ENCODE measurements at regions not wholly inside any gene's neighbourhood (a gene's known extent, or its start where the extent isn't known, plus 50 kb on each side); places are given as distances from the start of the nearest gene placed in this dataset.

DNA sequence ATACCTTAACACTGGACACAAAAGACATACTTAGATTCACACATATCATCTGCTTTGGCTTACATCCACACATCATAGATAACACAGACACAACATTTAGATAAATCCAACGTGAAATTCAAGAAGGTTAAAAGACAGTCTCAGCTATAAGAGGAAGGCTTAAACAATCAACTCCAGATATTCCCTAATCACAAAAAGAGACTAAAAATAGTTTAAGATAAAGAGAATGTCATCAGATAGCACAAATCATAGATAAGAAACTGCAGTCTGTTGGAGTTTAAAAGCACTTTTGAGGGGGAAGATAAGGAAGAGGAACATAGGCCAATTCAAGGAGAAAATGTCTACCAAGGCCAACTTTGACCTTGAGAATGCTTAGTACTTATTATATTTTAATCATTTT is 504.8 kb downstream of the JRKL start:
- no peak for DNase-seq (ENCODE audit: low read depth)

DNA sequence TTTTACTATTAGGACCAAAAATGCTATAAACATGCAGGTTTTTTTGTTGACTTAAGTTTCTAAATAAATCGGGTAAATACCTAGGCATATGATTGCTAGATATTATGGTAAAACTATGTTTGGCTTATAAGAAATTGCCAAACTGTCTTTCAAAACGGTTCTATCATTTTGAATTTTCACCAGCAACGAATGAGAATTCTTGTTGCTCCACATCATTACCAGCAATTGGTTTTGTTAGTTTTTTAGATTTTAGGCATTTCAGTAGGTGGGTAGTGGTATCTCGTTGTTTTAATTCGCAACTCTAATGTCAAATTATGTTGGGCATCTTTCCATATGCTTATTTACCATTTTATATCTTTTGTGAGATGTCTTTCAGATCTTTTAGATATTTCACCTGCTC is 510.2 kb downstream of the JRKL start:
- no peak for DNase-seq (ENCODE audit: low read depth)

DNA sequence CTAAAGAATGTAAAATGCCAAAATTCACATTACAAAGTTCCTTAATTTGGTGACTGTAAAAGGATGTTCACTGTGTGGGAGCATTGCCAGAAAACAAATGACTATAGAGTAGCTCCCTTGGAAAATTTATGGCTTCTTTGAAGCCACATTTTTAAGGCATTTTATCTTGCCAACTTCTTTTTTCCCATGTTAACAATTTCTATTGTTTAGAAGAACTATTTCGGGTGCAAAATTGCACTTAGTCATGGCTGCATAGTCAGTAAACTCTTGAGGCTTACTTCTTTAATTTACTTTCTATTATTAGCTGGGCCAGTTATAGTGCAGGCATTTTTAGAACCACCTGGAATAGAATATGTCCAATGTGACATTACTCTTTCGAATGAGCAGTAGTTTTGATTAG is 515.3 kb downstream of the JRKL start:
- no peak for DNase-seq (ENCODE audit: low read depth)

DNA sequence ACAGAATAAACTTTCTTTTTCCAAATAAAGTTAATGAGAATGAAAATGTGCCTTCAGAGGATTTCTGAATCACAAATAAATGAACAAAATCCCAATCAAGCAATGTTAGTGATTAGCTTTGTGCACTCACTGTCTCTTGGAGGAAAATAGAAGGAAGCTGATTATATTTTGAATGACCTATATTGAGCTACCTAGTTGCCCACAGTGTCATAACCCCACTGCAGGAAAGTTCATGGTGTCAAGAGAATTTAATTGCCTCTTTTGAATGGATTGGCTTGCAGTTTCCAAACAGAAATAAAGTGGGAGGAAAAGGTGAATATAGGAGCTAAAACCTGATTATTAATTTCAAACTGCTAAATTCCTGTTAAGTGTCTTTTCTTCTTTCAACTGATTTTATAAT is 515.9 kb downstream of the JRKL start:
- no peak for DNase-seq (ENCODE audit: low read depth)

DNA sequence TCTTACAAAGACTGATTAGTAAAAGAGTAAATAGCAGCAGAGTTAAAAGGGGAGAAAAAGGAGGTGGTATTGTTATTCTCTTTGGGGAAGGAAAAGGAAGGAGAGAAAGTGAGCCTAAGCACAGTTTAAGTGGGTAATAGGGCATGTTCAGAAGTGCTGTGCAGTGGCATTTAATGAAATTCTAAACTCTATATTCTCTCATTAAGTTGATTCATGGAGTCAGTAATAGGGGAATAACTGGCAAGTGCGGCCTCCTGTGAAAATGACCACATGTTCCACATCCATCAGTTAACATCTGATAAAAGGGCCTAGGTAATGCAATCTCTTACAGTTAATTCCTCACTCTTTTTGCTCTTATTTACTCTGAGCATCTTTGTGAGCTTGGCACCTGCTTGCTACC is 516.7 kb downstream of the JRKL start:
- DNase-seq (ENCODE audit: low read depth), result no peak

DNA sequence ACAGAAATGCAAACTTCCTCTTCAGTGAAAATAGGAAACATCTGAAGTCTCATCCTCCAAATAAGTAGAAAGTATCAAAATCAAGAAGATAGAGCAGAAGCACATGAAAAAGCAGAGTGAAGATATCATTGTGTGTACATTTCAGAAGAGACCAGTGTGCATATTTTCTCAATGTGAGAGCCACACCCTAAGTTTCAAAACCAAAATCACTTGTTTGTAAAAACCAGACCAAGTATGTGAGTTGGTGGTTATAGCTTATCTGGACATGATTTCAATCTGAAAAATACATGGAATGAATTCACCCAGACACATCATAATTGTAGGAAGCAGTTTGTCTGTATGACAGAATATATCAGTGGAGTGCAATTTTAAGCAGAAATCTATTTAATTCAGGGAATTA is 536.0 kb downstream of the JRKL start:
- no peak for DNase-seq (ENCODE audit: low read depth)

DNA sequence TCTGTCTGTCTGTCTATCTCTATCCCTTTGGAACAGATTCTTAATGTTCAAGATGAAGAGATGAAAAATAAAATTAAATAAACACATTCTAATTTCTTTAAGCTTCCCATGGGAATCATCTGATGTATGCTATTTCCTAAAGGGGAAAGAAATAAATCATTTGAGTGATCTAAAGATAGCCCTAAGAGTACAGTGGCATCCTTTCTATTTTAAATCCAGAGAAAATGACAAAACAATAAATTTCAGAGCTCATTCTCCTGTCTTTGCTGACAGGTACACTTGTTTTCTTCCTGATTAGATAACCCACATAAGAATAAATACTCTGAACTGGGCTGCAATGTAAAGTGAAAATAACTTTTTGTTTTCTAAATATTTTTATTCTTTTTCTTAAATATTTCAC is 550.4 kb downstream of the JRKL start:
- DNase-seq (ENCODE audit: low read depth), result no peak

DNA sequence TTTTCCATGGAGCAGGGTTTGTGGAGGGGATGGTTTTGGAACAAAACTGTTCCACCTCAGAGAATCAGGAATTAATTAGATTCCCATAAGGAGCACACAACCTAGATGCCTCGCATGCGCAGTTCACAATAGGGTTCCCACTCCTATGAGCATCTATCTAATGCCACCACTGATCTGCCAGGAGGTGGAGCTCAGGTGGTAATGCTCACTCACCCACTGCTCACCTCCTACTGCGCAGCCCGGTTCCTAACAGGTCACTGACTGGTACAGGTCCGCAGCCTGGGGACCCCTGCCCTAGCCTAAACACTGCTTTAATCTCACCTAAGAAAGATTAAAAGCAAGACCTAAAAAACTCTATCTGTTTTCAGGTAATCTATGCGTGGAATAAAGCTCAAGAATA is 553.0 kb downstream of the JRKL start:
- DNase-seq (ENCODE audit: low read depth), result no peak

DNA sequence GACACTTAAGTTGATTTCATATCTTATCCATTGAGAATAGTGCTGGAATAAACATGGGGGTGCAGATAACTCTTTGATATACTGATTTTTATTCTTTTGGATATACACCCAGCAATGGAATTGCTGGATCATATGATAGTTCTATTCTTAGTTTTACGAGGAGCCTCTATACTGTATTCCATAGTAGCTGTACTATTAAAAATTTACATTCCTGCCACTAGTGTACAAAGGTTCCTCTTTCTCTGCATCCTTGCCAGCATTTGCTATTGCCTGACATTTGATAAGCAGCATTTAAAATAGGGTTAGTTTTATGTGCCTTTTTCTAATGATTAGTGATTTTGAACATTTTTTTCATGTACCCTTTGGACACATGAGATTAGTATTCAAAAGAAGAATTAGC is 554.2 kb downstream of the JRKL start:
- no peak for DNase-seq (ENCODE audit: low read depth)

DNA sequence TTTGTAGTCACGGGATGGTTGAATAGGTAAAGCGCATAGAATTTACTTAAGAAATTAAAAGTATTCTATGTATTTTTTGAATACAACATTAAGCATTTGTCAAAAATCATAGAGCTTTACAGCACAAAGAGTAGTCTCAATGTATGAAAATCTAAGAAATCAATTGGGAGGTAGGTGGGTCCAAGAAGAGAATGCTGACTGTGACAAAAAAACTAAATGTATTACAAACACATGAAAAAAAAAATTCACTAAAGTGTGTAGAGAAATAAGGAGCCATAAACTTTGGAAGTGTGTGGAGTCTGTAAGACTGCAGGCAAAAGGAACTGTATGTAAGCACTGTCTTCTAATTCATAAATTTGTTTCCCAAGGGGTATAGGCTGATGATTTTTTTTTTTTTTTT is 558.3 kb downstream of the JRKL start:
- DNase-seq (ENCODE audit: low read depth), result no peak

DNA sequence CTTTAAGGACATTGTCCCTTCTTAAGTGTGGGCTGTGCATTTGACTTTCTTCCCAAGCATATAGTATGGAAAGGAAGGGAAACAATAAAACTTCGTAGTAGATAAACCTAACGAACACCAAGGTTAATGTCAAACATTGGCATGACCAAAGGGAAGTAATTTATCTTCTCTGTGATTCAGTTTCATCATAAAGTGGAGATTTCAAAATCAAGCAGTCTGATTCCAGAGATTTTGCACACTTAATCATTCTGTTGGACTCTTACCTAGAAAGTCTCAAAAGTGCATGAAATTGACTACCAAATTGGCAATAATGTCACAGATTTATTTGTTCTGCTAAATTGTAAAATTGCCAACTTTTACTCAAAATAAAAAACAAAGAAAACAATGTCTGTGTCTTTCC is 559.7 kb downstream of the JRKL start:
- DNase-seq (ENCODE audit: low read depth), result no peak

DNA sequence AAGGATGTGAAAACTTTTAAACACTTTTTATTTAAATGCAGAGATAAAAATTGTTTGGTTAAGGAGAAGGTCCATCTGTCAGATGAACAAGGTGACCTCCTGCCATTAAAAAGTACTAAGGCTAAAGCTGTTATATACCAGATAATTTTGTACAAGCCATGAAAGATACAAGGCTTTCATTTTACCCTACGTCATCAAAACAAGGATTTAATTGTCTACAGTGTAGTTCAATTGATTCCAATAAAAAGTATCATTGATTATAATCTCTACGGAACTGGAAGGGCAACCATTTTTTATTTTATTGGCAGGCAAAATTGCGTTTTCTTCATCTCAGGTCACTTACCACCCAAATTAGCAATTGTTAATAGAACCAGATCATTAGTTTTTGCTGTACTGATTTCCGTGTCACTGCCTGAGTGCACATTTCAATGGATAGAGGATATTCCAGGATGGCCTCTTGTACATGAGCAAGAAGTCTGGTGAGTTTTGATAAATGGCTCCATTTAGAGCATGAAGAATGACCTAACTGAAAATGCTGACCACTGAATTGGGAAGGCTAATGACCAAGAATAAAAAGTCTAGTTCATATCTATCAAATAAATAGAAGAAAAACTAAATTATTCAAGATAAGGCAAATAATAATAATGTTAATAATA is 564.9 kb downstream of the JRKL start:
- DNase-seq (ENCODE audit: low read depth), result no peak

DNA sequence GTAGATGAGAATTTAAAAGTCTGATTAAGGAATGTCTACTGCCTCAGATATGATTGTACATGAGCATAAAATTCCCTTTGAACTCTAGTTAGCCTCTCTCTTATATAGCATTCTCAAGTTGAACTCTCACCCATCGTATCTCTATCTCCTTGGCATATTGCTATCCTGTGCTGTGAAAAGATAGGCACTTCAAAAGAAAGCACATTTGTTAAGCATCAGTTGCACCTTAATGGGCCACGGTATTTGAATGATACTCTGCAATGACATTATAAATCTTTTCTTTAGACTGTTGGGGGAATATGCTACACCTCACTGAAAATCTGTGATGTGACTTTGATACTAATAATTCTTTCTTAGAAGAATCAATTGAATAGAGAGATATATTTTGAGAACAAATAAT is 570.7 kb downstream of the JRKL start:
- no peak for DNase-seq (ENCODE audit: low read depth)

DNA sequence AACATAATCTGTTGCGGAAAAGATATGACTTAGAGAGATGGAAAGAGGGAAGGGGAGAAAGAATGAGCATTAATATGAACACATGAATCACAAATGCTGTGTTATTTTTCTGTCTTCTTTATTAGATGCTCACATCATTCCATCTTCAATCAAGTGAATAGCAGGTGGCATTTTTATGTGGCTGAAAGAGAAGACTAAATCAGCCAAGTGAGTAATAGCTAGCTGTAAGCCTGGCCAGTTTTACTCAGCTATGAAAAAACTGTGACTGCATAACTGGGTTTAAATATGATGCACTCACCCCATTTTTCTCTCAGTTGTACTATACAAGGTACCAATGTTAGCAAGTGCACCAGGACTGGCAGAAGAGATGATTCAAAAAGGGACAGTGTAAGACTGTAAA is 571.1 kb downstream of the JRKL start:
- DNase-seq (ENCODE audit: low read depth), result no peak

DNA sequence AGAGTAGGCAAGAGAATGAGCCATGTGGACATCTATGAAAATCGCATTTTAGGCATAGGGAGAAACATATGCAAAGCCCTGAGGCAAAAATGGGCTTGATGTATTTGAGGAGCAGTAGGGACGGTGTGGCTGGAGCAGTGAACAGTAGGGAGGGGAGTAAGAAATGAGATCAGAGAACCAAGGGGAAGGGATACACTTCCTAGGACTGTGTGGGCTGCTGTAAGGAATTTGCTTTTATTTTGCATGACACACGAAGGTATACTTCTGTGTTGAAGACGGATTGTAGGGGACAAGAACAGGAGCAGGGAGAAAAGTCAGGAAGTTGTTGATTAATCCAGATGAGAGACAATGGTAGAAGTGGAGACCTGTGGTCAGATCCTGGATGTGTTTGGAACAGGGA is 572.1 kb downstream of the JRKL start:
- DNase-seq (ENCODE audit: low read depth), result no peak

DNA sequence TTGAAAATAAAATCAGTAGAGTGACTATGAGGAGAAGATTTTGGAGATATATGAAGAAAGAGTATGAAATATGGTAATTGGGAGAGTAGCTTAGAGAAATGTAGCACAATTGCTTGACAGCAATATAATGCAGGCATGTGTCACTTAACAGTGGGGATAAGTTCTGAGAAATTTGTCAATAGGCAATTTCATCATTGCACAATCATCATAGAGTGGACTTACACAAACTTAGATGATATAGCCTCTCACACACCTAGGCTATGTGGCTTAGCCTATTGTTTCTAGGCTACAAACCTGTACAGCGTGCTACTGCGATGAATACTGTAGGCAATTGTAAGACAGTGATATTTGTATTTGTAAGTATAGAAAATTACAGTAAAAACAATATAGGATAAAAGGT is 573.6 kb downstream of the JRKL start:
- no peak for DNase-seq (ENCODE audit: low read depth)

DNA sequence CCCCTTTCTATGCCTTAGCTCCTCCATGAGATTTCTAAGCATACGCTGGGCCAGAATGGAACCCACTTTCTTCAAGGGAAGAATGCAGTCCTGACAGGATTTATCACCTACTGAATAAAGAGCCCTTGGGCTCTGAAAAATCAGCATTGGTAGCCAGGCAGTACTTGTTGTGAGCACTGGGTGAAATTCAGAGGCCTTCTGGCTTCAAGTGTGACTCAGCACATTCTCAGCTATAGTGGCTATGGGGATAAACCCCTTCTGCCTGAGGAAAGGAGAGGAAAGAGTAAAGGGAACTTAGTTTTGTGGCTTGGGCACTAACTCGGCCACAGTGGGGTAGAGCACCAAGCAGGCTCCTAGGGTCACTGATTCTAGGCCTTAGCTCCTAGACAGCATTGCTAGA is 574.8 kb downstream of the JRKL start:
- no peak for DNase-seq (ENCODE audit: low read depth)

DNA sequence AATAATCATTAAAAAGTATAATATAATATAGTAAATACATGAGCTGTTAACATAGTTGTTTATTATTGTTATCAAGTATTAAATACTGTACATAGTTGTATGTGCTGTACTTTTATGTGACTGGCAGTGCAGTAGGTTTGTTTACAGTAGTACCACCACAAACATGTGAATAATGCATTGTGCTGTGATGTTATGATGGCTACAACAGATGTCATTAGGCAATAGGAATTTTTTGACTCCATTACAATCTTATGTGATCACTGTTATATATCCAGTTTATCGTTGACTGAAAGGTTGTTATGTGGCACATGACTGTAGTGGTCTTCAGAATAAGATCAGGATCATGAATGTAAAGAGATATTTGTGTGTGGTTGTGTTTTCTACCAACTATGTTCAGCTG is 577.8 kb downstream of the JRKL start:
- no peak for DNase-seq (ENCODE audit: low read depth)

DNA sequence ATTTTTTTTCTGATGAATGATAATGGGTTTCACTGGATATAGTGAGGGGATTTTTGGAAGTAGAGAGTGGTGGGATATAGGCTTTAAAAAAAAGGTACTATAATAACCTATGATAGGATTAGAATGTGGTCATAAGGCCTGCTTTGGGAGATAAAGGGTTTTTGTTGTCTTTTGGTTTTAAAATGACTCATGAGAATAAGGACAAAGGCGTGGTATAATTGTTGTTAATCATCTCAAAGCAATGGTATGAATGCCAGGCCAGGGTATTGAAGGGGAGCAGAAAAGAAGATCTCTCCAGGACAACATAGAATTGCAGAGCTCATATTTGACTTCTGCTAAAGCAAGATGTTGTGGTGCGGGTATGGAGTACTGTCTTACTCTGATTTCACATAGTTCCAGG is 579.4 kb downstream of the JRKL start:
- DNase-seq (ENCODE audit: low read depth), result no peak

DNA sequence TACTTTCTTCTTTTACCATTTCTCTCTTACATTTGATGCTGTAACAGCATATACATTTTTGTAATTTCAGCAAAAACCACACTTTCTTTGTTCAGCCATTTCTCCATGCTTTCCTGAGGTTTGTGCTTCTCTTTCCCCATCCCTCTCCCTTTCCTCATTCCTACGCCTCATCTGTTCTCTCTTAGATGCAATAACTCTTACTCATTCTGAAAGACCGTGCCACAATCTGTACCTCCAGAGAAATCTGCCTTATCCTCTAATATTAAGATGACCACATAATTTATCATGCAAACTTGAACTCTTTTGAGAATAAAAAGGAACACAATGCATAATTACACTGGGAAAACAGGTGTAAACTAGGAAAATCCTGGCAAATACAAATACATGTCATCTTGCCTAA is 588.9 kb downstream of the JRKL start:
- DNase-seq (ENCODE audit: low read depth), result no peak

DNA sequence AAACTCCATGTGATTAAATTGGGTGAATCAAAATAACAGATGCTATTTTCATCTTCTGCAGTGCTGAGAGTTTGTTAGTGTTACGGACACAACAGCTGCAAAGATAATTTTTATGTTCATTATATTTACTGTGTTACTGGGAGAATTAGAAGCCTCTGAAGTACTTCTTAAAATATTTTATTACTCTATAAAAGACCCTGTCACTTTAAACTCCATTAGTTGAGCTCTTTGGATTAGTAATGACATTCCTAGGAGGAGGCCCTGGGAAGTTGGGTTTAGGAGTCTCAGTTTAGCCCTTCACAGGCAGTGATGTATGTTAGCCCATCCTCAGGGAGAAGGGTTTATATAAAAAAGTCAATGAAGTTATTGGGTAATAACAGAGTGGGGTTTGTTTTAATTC is 596.7 kb downstream of the JRKL start:
- DNase-seq (ENCODE audit: low read depth), result no peak

DNA sequence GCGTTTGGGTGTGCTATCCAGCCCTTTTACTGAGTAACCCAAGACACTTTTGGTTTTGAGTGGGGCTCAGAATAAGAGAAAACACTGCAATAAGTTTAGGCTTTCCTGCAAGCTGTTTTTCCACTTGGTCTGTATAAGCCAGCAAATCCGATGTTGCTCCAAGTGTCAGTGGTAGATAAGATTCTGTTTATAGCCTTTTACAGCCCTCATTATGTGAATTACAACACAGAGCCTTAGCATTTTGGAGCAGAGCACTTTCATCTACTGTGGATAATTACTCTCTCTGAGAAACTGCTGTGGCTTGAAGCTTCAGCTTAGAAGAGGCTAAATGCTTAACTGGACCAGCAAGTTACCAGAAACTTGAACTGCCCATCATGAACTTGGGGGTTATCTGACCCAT is 601.1 kb downstream of the JRKL start:
- DNase-seq (ENCODE audit: low read depth), result no peak

DNA sequence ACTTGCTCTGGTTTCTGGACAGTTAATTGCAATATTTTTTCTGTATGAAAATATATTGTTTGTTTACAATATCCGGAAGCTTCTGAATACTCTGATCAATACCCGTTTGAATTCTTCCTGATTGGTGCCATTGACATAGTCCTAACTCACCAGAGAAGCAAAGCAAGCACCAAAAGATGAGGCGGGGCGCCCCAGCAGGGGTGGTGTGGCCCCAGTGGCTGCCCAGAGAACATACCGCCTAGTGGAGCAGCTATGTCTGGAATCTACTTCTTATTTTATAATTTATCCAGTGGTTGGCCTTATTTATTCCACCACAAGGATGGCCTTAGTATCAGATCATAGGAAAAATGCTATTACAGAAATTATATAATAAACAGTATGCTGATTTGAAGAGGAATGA is 610.7 kb downstream of the JRKL start:
- no peak for DNase-seq (ENCODE audit: low read depth)

DNA sequence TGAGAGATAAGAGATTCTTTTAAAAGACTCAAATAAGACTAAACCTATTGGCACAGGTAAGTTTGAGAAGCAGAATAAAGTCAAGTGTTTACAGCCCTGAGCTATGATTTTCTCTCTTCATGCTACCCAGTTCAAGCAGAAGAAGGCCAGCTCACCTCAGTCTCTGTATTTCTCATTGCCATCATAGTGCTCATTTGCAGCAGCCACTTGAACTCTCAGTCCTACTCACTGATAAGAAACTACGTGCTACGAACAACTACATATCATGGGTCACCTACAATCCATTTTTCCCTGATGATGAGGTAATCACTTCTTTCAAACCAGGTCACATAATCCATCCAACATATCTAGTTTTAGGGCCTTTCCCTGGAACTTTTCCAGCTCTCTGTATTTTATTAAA is 617.5 kb downstream of the JRKL start:
- no peak for DNase-seq (ENCODE audit: low read depth)

DNA sequence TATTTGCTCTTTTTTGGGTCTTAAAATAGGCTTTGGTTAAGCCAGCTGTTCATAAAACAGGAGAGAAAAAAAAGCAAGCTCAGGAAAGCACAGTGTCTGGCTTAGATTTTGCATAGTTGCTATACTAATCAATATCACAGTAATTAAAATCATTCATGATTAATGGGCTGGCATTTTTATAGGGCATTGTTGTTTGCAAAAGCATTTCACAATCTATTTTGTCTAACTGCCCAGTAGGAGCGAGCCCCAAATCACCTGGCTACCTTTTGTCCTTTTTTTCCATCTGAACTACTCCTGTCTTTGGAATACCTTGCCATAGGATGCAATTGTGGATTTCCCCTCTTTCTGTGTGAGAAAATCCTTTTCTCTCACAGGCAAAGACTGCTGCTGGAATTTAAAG is 619.8 kb downstream of the JRKL start:
- no peak for DNase-seq (ENCODE audit: low read depth)
